ENCODE measurements at regions not wholly inside any gene's neighbourhood (a gene's known extent, or its start where the extent isn't known, plus 50 kb on each side); places are given as distances from the start of the nearest gene placed in this dataset.
A peak's percentile ranks its signal among the peaks of the same experiment; 100 is the strongest.

DNA sequence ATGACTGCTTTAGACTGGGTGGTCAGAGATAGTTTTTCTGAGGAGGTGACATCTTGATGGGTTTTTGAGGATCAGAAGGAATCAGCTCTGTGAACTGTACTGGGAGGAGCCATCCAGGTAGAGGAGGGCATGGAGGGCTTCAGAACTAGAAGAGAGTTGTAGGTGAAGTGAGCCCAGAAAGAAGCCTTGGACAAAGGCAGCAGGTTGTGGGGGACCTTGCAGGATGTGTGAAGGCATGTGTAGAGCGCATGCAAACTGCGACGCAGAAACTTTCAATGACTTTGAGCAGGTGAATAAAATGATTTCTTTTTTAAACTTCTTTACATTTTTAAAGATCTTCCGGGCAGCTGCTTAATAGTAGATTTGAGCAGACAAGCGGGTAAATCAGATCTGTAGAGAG, 83.9 kb upstream of the SIX2 start:
- CTCF ChIA-PET, result no interaction called here
- 94% methylated on average over 2 of the region's 5 CpGs for WGBS (ENCODE audit: insufficient coverage)

GRCh38 chr2:45089554-45090261, 80.5 kb upstream of the SIX2 start:
- no peaks in the 10 kb centered on the region for H3K4me1 ChIP-seq (ENCODE audit: control extremely low read depth in 1 of 4, control insufficient read depth in 4 of 4, insufficient read depth in 4 of 4, low read length in 3 of 4)
- ChIA-PET POLR2A (interaction anchor here (0.6 kb wide), 1 partner anchor 84 kb away, joined by 3 read pairs; no protein-coding TSS in a partner anchor), CTCF (no interaction called here)
- no peaks in the 10 kb centered on the region for H3K9me3 ChIP-seq (ENCODE audit: control extremely low read depth in 1 of 5, control insufficient read depth in 4 of 5, insufficient read depth in 2 of 5, low read depth in 1 of 5, low read length in 4 of 5)
- H3K27ac ChIP-seq (ENCODE audit: insufficient read depth in 1 of 2, low read depth in 1 of 2, low read length in 2 of 2, poor library complexity in 1 of 2, severe bottlenecking in 2 of 2), result no peak overlapping the region
- H3K36me3 ChIP-seq (ENCODE audit: control insufficient read depth in 4 of 4, insufficient read depth in 4 of 4, low read length in 3 of 4), result no peaks in the 10 kb centered on the region
- 88% methylated on average over 11 of the region's 12 CpGs for WGBS (ENCODE audit: insufficient coverage)
- no peak overlapping the region for H3K4me3 ChIP-seq (ENCODE audit: control insufficient read depth in 1 of 7, extremely low read depth in 1 of 7, insufficient read depth in 4 of 7, low read depth in 2 of 7, low read length in 6 of 7)
- no peak for DNase-seq
- H3K27me3 ChIP-seq (replicated peaks in 2 of 5; ENCODE audit: control insufficient read depth in 4 of 5, insufficient read depth in 5 of 5, low read length in 4 of 5), result peaks cover 0 to 2% (median 0%) of the 10 kb centered on the region in 5 experiments

More for the DNA sequence above, 83.9 kb upstream of the SIX2 start:
- DNase-seq, result no peak
- H3K36me3 ChIP-seq (ENCODE audit: control insufficient read depth in 4 of 4, insufficient read depth in 4 of 4, low read length in 3 of 4), result no peaks in the 10 kb centered on the region
- no peak overlapping the region for H3K4me3 ChIP-seq (ENCODE audit: control insufficient read depth in 1 of 7, extremely low read depth in 1 of 7, insufficient read depth in 4 of 7, low read depth in 2 of 7, low read length in 6 of 7)
- no peaks in the 10 kb centered on the region for H3K4me1 ChIP-seq (ENCODE audit: control extremely low read depth in 1 of 4, control insufficient read depth in 4 of 4, insufficient read depth in 4 of 4, low read length in 3 of 4)
- peaks cover 0 to 2% (median 0%) of the 10 kb centered on the region in 5 experiments for H3K27me3 ChIP-seq (replicated peaks in 2 of 5; ENCODE audit: control insufficient read depth in 4 of 5, insufficient read depth in 5 of 5, low read length in 4 of 5)
- H3K9me3 ChIP-seq (ENCODE audit: control extremely low read depth in 1 of 5, control insufficient read depth in 4 of 5, insufficient read depth in 2 of 5, low read depth in 1 of 5, low read length in 4 of 5), result peaks cover 0 to 6% (median 0%) of the 10 kb centered on the region in 5 experiments
- POLR2A ChIA-PET, result no interaction called here
- H3K27ac ChIP-seq (ENCODE audit: insufficient read depth in 1 of 2, low read depth in 1 of 2, low read length in 2 of 2, poor library complexity in 1 of 2, severe bottlenecking in 2 of 2), result no peak overlapping the region

DNA sequence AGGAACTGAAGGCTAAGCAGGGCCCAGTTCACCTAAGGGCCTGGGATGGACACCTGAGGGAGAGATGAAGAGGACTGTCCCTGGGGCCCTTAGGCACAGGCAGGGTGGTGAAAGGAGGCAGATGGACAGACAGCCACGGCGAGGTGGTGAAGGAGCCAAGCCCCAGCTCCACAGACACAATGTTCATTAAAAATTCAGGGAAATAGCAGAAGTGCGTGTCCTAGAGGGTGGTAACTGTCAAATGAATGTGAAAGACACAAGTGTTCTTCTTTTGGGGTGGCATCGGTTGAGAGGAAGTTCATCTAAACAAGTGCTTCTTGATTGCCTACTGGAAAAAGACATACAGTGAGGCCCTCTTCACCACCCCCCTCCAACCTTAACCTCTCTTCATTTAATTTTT, 76.2 kb upstream of the SIX2 start:
- no peaks in the 10 kb centered on the region for H3K27me3 ChIP-seq (replicated peaks in 2 of 5; ENCODE audit: control insufficient read depth in 4 of 5, insufficient read depth in 5 of 5, low read length in 4 of 5)
- no peaks in the 10 kb centered on the region for H3K36me3 ChIP-seq (ENCODE audit: control insufficient read depth in 4 of 4, insufficient read depth in 4 of 4, low read length in 3 of 4)
- peak in 2 of 3 donors; percentile 11 to 26 for DNase-seq
- H3K4me1 ChIP-seq (ENCODE audit: control extremely low read depth in 1 of 4, control insufficient read depth in 4 of 4, insufficient read depth in 4 of 4, low read length in 3 of 4), result no peaks in the 10 kb centered on the region
- POLR2A ChIA-PET, result no interaction called here
- no peak overlapping the region for H3K27ac ChIP-seq (ENCODE audit: insufficient read depth in 1 of 2, low read depth in 1 of 2, low read length in 2 of 2, poor library complexity in 1 of 2, severe bottlenecking in 2 of 2)
- H3K4me3 ChIP-seq (ENCODE audit: control insufficient read depth in 1 of 7, extremely low read depth in 1 of 7, insufficient read depth in 4 of 7, low read depth in 2 of 7, low read length in 6 of 7), result no peak overlapping the region
- 84% methylated on average over 4 of the region's 4 CpGs for WGBS (ENCODE audit: insufficient coverage)
- H3K9me3 ChIP-seq (ENCODE audit: control extremely low read depth in 1 of 5, control insufficient read depth in 4 of 5, insufficient read depth in 2 of 5, low read depth in 1 of 5, low read length in 4 of 5), result no peaks in the 10 kb centered on the region
- CTCF ChIA-PET, result no interaction called here

- Histone ChIP-seq H3K9me3 (ENCODE audit: control extremely low read depth in 1 of 5, control insufficient read depth in 4 of 5, insufficient read depth in 2 of 5, low read depth in 1 of 5, low read length in 4 of 5) (no peaks in the 10 kb centered on the region), H3K27me3 (replicated peaks in 2 of 5; ENCODE audit: control insufficient read depth in 4 of 5, insufficient read depth in 5 of 5, low read length in 4 of 5) (no peaks in the 10 kb centered on the region), H3K4me1 (ENCODE audit: control extremely low read depth in 1 of 4, control insufficient read depth in 4 of 4, insufficient read depth in 4 of 4, low read length in 3 of 4) (no peaks in the 10 kb centered on the region), H3K36me3 (ENCODE audit: control insufficient read depth in 4 of 4, insufficient read depth in 4 of 4, low read length in 3 of 4) (no peaks in the 10 kb centered on the region), H3K4me3 (ENCODE audit: control insufficient read depth in 1 of 7, extremely low read depth in 1 of 7, insufficient read depth in 4 of 7, low read depth in 2 of 7, low read length in 6 of 7) (no peak overlapping the region), H3K27ac (ENCODE audit: insufficient read depth in 1 of 2, low read depth in 1 of 2, low read length in 2 of 2, poor library complexity in 1 of 2, severe bottlenecking in 2 of 2) (no peak overlapping the region)
- ChIA-PET CTCF (interaction anchor here (1.2 kb wide), 1 partner anchor 10 kb away, joined by 3 read pairs; no protein-coding TSS in a partner anchor), POLR2A (interaction anchor here (0.8 kb wide), 1 partner anchor 30 kb away, joined by 4 read pairs; no protein-coding TSS in a partner anchor)
- DNase-seq, result no peak
- 100% methylated on average over 3 of the region's 8 CpGs for WGBS (ENCODE audit: insufficient coverage)
Observed at GRCh38 chr2:45084361-45085020, 75.2 kb upstream of the SIX2 start.

DNA sequence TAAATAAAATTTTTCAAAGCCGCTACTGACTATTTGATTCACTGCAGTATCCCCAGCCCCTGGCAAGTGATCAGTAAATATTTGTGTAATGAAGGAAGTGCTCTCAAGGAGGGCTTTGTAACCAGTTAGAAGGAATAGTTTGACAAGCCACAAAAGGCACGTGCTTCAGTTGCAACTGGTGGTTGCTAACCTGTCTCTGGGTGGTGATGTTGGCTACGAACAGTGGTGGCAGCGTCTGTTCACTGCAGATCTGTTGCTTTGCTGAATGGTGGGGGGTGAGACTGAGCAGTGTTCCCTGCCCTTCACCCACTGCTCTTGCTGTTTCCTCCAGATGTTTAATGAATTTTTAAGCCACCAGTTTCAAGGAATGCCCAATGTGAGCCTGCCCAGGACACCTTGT, 73.9 kb upstream of the SIX2 start:
- no peak overlapping the region for H3K4me3 ChIP-seq (ENCODE audit: control insufficient read depth in 1 of 7, extremely low read depth in 1 of 7, insufficient read depth in 4 of 7, low read depth in 2 of 7, low read length in 6 of 7)
- no peak overlapping the region for H3K27ac ChIP-seq (ENCODE audit: insufficient read depth in 1 of 2, low read depth in 1 of 2, low read length in 2 of 2, poor library complexity in 1 of 2, severe bottlenecking in 2 of 2)
- H3K4me1 ChIP-seq (ENCODE audit: control extremely low read depth in 1 of 4, control insufficient read depth in 4 of 4, insufficient read depth in 4 of 4, low read length in 3 of 4), result no peaks in the 10 kb centered on the region
- POLR2A ChIA-PET, result interaction anchor here (0.6 kb wide), 1 partner anchor 98 kb away, joined by 3 read pairs; no protein-coding TSS in a partner anchor
- H3K9me3 ChIP-seq (ENCODE audit: control extremely low read depth in 1 of 5, control insufficient read depth in 4 of 5, insufficient read depth in 2 of 5, low read depth in 1 of 5, low read length in 4 of 5), result no peaks in the 10 kb centered on the region
- CTCF ChIA-PET, result no interaction called here
- DNase-seq, result peak; percentile 13 to 68 (median 37)
- no peaks in the 10 kb centered on the region for H3K27me3 ChIP-seq (replicated peaks in 2 of 5; ENCODE audit: control insufficient read depth in 4 of 5, insufficient read depth in 5 of 5, low read length in 4 of 5)
- no peaks in the 10 kb centered on the region for H3K36me3 ChIP-seq (ENCODE audit: control insufficient read depth in 4 of 4, insufficient read depth in 4 of 4, low read length in 3 of 4)
- WGBS (ENCODE audit: insufficient coverage), result 23% methylated on average over 4 of the region's 4 CpGs

DNA sequence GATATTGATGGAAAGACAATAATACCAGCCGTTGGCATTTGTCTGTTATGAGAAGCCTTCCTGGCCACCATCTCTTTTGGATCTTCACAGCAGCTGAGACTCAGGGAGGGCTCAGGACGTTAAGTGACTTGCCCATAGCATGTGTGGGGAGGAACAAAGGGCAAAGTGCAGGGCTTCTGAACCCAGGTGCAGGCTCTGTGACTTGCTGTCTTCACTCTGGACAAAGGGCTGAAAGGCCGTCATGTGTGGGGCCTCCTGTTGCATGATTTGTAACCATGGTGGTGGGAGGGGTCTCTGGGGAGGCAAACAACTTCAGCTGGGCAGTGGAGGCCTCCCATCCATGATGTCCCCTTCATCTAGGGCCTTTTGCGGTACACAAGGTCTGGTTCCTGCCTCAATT, 65.5 kb upstream of the SIX2 start:
- Histone ChIP-seq H3K4me1 (ENCODE audit: control extremely low read depth in 1 of 4, control insufficient read depth in 4 of 4, insufficient read depth in 4 of 4, low read length in 3 of 4) (no peaks in the 10 kb centered on the region), H3K27ac (ENCODE audit: insufficient read depth in 1 of 2, low read depth in 1 of 2, low read length in 2 of 2, poor library complexity in 1 of 2, severe bottlenecking in 2 of 2) (no peak overlapping the region), H3K27me3 (replicated peaks in 2 of 5; ENCODE audit: control insufficient read depth in 4 of 5, insufficient read depth in 5 of 5, low read length in 4 of 5) (no peaks in the 10 kb centered on the region), H3K9me3 (ENCODE audit: control extremely low read depth in 1 of 5, control insufficient read depth in 4 of 5, insufficient read depth in 2 of 5, low read depth in 1 of 5, low read length in 4 of 5) (no peaks in the 10 kb centered on the region), H3K36me3 (ENCODE audit: control insufficient read depth in 4 of 4, insufficient read depth in 4 of 4, low read length in 3 of 4) (no peaks in the 10 kb centered on the region), H3K4me3 (ENCODE audit: control insufficient read depth in 1 of 7, extremely low read depth in 1 of 7, insufficient read depth in 4 of 7, low read depth in 2 of 7, low read length in 6 of 7) (no peak overlapping the region)
- WGBS (ENCODE audit: insufficient coverage), result 90% methylated on average over 3 of the region's 4 CpGs
- CTCF ChIA-PET, result no interaction called here
- POLR2A ChIA-PET, result no interaction called here
- no peak for DNase-seq

DNA sequence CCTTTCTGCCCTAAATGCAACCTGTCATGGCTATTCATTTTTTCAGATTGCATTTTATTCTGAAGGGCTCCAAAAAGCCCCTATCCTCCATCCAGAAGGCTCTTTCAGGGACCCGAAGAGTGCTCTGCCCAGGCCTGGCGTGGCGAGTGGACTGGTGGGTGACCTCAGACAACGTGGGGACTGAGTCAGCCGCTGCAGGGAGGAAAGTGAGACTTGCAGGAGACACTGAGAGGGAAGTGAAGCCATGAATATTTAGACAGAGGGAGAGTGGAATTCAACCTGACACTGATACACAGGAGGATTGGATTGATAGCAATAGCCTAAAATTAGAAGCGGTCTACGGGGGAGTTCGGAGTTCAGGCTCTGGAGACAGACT, 63.6 kb upstream of the SIX2 start:
- no peak overlapping the region for H3K4me3 ChIP-seq (ENCODE audit: control insufficient read depth in 1 of 7, extremely low read depth in 1 of 7, insufficient read depth in 4 of 7, low read depth in 2 of 7, low read length in 6 of 7)
- no peaks in the 10 kb centered on the region for H3K4me1 ChIP-seq (ENCODE audit: control extremely low read depth in 1 of 4, control insufficient read depth in 4 of 4, insufficient read depth in 4 of 4, low read length in 3 of 4)
- POLR2A ChIA-PET, result no interaction called here
- WGBS (ENCODE audit: insufficient coverage), result 97% methylated on average over 5 of the region's 8 CpGs
- no peaks in the 10 kb centered on the region for H3K36me3 ChIP-seq (ENCODE audit: control insufficient read depth in 4 of 4, insufficient read depth in 4 of 4, low read length in 3 of 4)
- no peaks in the 10 kb centered on the region for H3K27me3 ChIP-seq (replicated peaks in 2 of 5; ENCODE audit: control insufficient read depth in 4 of 5, insufficient read depth in 5 of 5, low read length in 4 of 5)
- no peaks in the 10 kb centered on the region for H3K9me3 ChIP-seq (ENCODE audit: control extremely low read depth in 1 of 5, control insufficient read depth in 4 of 5, insufficient read depth in 2 of 5, low read depth in 1 of 5, low read length in 4 of 5)
- no peak overlapping the region for H3K27ac ChIP-seq (ENCODE audit: insufficient read depth in 1 of 2, low read depth in 1 of 2, low read length in 2 of 2, poor library complexity in 1 of 2, severe bottlenecking in 2 of 2)
- CTCF ChIA-PET, result no interaction called here
- DNase-seq, result no peak
